SK-N-SH (cell line): ENCODE measurements at regions not wholly inside any gene's neighbourhood (a gene's known extent, or its start where the extent isn't known, plus 50 kb on each side); places are given as distances from the start of the nearest gene placed in this dataset.

Experiments
- CTCF ChIA-PET: fragments of 300-600, 350-600 bp; formaldehyde crosslinking; extraction: SDS; loops from one replicate; lab custom pipeline; 2021; lab: Yijun Ruan, JAX
- POLR2A ChIA-PET: fragments of 350-600 bp; sonication (Branson Sonifier 250); formaldehyde crosslinking; extraction: SDS; loops from one replicate; lab custom pipeline; 2020; ENCODE audit warnings: antibody characterized with exemption, inconsistent platforms; lab: Yijun Ruan, JAX
- DNase-seq: peaks from one replicate; pipeline ENCODE4 v3.0.0; 2012
- H2AFZ ChIP-seq: fragments of 200-600 bp; sonication (generic); 2 replicates; pipeline ENCODE4 v1.8.1; 2016; ENCODE audit warnings: antibody characterized with exemption, mild to moderate bottlenecking, low read depth
- H3F3A ChIP-seq: fragments of 200-600 bp; sonication (generic); replicated peaks from 2 replicates; pipeline ENCODE3; 2016; ENCODE audit warnings: antibody characterized with exemption, mild to moderate bottlenecking; ENCODE audit not compliant: insufficient read depth
- H3K27ac ChIP-seq, 2 experiments: fragments of 200-500 bp in 1 of 2; fragments of 200-600 bp in 1 of 2; sonication (Bioruptor generic) in 1 of 2; sonication (generic), shearing (Covaris generic) in 1 of 2; 2 replicates each; pipeline versions ENCODE4 v1.5.1 to v1.6.1; 2014 to 2016; ENCODE audit warnings: low read depth in 2 of 2, inconsistent platforms in 1 of 2, low read length in 1 of 2, mild to moderate bottlenecking in 1 of 2, mixed read lengths in 1 of 2
- H3K27me3 ChIP-seq: fragments of 200-600 bp; sonication (generic), shearing (Covaris generic); 2 replicates; pipeline ENCODE4 v1.6.1; 2016; ENCODE audit warnings: mixed run types; ENCODE audit not compliant: insufficient read depth
- H3K36me3 ChIP-seq, 2 experiments: fragments of 200-500 bp in 1 of 2; fragments of 200-600 bp in 1 of 2; sonication (Bioruptor generic) in 1 of 2; sonication (generic) in 1 of 2; replicated peaks in 1 of 2; 2 replicates each; pipeline versions ENCODE3 to v1.5.1; 2014 to 2016; ENCODE audit warnings: low read length in 1 of 2, mild to moderate bottlenecking in 1 of 2; ENCODE audit not compliant: insufficient read depth in 2 of 2, control insufficient read depth in 1 of 2
- H3K4me1 ChIP-seq, 2 experiments: fragments of 200-500 bp in 1 of 2; fragments of 200-600 bp in 1 of 2; sonication (Bioruptor generic) in 1 of 2; sonication (generic), shearing (Covaris generic) in 1 of 2; 2 replicates each; pipeline versions ENCODE4 v1.5.1 to v1.6.1; 2014 to 2016; ENCODE audit warnings: low read depth in 1 of 2, low read length in 1 of 2, mixed run types in 1 of 2; ENCODE audit not compliant: insufficient read depth in 2 of 2, control insufficient read depth in 1 of 2
- H3K4me2 ChIP-seq: fragments of 200-600 bp; sonication (generic), shearing (Covaris generic); 2 replicates; pipeline ENCODE4 v1.6.1; 2017; ENCODE audit warnings: mixed run types
- H3K4me3 ChIP-seq, 2 experiments: fragments of 200-500 bp in 1 of 2; fragments of 200-600 bp in 1 of 2; sonication (Bioruptor generic) in 1 of 2; sonication (generic), shearing (Covaris generic) in 1 of 2; 2 replicates each; pipeline versions ENCODE4 v1.5.1 to v1.8.1; 2014 to 2016; ENCODE audit warnings: low read depth in 2 of 2, inconsistent platforms in 1 of 2, low read length in 1 of 2, mild to moderate bottlenecking in 1 of 2, mixed read lengths in 1 of 2, moderate library complexity in 1 of 2
- H3K79me2 ChIP-seq: fragments of 200-600 bp; sonication (generic); 2 replicates; pipeline ENCODE4 v1.8.1; 2017; ENCODE audit warnings: mild to moderate bottlenecking; ENCODE audit not compliant: insufficient read depth
- H3K9ac ChIP-seq: fragments of 200-600 bp; sonication (generic); 2 replicates; pipeline ENCODE4 v1.6.1; 2017; ENCODE audit warnings: mixed run types
- H3K9me2 ChIP-seq: fragments of 200-600 bp; sonication (generic); 2 replicates; pipeline ENCODE4 v1.6.1; 2017; ENCODE audit warnings: mixed run types
- H3K9me3 ChIP-seq: fragments of 200-600 bp; sonication (generic); 2 replicates; pipeline ENCODE4 v1.6.1; 2017; ENCODE audit warnings: mixed run types, mild to moderate bottlenecking, moderate library complexity
- H4K20me1 ChIP-seq: fragments of 200-600 bp; sonication (generic); 2 replicates; pipeline ENCODE4 v1.6.1; 2017; ENCODE audit warnings: mild to moderate bottlenecking, mixed run types; ENCODE audit not compliant: insufficient read depth
- EP300 ChIP-seq, 2 experiments: IDR thresholded peaks; 2 replicates each; pipeline versions ENCODE4 v1.4.0 to v1.6.1; 2012; ENCODE audit warnings: borderline replicate concordance in 1 of 2, low read depth in 1 of 2, low read length in 1 of 2
- EZH2phosphoT487 ChIP-seq: fragments of 200-600 bp; sonication (generic); IDR thresholded peaks from 2 replicates; pipeline ENCODE4 v1.6.1; 2017; ENCODE audit warnings: low read depth, mixed run types, mild to moderate bottlenecking, antibody characterized with exemption, moderate library complexity, borderline replicate concordance
- NFIC ChIP-seq: IDR thresholded peaks from 2 replicates; pipeline ENCODE4 v1.4.0; 2012; ENCODE audit warnings: borderline replicate concordance
- WGBS: methylation state at CpG from one replicate; pipeline ENCODE4 v1.1.6; 2017; ENCODE audit warnings: low lambda C conversion rate; 5-methylcytosine and 5-hydroxymethylcytosine counted together
- TF ChIP-seq, protein P1 (sequence below): fragments of 150-350 bp; IDR thresholded peaks from 2 replicates; pipeline ENCODE4 v1.6.1; 2016; ENCODE audit warnings: mild to moderate bottlenecking, low read depth, low read length

DNA sequence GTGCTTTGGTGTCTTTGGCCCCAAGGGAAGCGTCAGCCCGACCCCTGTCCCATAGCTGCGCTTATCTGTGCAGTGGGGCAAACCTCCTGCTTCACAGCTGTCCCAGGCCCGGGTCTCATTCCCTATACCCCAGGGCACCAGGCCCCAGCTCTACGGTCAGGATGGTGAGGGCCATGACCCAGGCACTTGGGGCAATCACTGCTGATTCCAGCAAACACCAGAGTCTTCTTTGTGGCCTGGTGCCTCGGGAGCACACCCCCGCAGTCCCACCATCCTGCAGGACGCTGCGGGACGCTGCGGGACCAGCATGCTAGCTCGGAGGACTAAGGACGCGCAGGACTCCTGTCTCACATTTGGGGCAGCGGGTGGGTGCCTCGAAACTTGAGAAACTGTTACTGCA lies 116.9 kb upstream of the HDAC4 start:
- CTCF ChIA-PET = no interaction called here
- 54% methylated on average over 12 of the region's 16 CpGs for WGBS
- TF ChIP-seq, protein P1, sequence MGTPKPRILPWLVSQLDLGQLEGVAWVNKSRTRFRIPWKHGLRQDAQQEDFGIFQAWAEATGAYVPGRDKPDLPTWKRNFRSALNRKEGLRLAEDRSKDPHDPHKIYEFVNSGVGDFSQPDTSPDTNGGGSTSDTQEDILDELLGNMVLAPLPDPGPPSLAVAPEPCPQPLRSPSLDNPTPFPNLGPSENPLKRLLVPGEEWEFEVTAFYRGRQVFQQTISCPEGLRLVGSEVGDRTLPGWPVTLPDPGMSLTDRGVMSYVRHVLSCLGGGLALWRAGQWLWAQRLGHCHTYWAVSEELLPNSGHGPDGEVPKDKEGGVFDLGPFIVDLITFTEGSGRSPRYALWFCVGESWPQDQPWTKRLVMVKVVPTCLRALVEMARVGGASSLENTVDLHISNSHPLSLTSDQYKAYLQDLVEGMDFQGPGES = no peak
- TF ChIP-seq, all 33 proteins: peak for 0
- POLR2A ChIA-PET = no interaction called here
- Histone ChIP-seq H3K4me1 (peaks cover 0 to 8% of the 10 kb centered on the region in 2 experiments; a peak in 1 of 4 replicates), H3K79me2 (no peaks in the 10 kb centered on the region), H3K9ac (no peak overlapping the region), H3K4me3 (no peak overlapping the region), H3F3A (no peaks in the 10 kb centered on the region), H3K27me3 (no peaks in the 10 kb centered on the region), H3K27ac (no peak overlapping the region), H3K9me3 (no peaks in the 10 kb centered on the region), H3K4me2 (no peak overlapping the region), H4K20me1 (no peaks in the 10 kb centered on the region), H3K9me2 (no peaks in the 10 kb centered on the region), H2AFZ (no peak overlapping the region), H3K36me3 (no peaks in the 10 kb centered on the region)
- DNase-seq = no peak

DNA sequence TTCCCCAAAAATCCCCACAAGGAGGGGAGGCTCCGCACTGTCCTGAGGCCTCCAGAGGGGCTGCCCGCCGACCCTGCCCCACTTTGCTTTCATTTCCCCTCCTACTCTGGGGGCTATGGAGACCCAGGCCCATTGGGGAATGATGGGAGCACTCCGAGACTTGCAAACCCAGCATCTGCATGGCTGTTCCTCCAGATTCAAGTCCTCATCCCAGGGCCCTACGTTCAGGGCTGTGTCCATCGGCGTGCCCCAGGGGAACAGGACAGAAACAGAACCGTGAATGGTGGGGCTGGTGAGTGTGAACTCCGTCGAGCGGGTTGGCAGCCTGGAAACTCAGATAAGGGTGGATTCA lies 116.1 kb upstream of the HDAC4 start:
- Histone ChIP-seq H4K20me1 (no peaks in the 10 kb centered on the region), H3F3A (no peaks in the 10 kb centered on the region), H3K9me2 (no peaks in the 10 kb centered on the region), H3K9me3 (no peaks in the 10 kb centered on the region), H3K79me2 (no peaks in the 10 kb centered on the region), H3K4me3 (no peak overlapping the region), H3K9ac (no peak overlapping the region), H3K36me3 (no peaks in the 10 kb centered on the region), H2AFZ (no peak overlapping the region), H3K4me1 (peaks cover 0 to 8% of the 10 kb centered on the region in 2 experiments; a peak in 1 of 4 replicates), H3K27me3 (no peaks in the 10 kb centered on the region), H3K4me2 (no peak overlapping the region), H3K27ac (no peak overlapping the region)
- TF ChIP-seq EZH2phosphoT487 (no peak), EP300 (IDR thresholded peaks at IDR 0.05; ENCODE audit: borderline replicate concordance in 1 of 2, low read depth in 1 of 2, low read length in 1 of 2) (no peak)
- ChIA-PET CTCF (no interaction called here), POLR2A (no interaction called here)
- no peak for DNase-seq
- WGBS = 44% methylated on average over 9 of the region's 11 CpGs

DNA sequence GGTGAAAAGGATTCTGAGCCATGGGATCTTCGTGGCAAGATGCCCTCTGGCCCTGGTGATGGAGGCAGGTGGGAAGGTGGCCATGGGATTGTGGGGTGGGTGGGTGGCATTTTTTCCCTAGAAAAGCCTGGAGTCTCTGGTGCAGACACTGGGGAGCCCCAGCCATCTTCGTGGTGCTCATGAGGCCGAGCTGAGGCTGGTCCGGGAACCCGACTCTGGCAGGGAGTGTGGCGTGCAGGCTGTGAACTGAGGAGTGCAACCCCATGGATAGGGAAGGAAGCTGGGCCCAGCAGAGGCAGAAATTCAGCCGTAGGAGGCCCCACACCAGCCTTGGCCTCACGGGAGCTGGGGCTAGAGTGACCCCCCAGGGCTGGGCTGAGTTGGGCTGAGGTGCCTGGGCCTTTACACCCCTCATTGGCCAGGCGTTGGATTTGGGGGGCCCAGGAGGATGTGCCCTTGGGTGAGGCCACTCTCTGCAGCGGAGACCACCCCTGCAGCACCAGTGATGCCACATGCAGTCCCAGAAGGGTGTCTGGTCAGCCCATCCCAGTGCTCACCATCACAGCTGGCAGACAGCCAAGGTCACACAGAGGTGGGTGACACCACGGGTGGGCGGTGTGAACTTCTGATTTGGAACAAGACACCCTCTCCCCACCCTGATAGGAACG lies 115.6 kb upstream of the HDAC4 start:
- no peak overlapping the region for H3K27ac ChIP-seq
- no peak overlapping the region for H3K9ac ChIP-seq
- CTCF ChIA-PET = no interaction called here
- WGBS = 38% methylated on average over 9 of the region's 13 CpGs
- DNase-seq = no peak
- no peak overlapping the region for H3K4me3 ChIP-seq
- POLR2A ChIA-PET = no interaction called here
- H3K9me3 ChIP-seq = no peaks in the 10 kb centered on the region
- no peaks in the 10 kb centered on the region for H3K27me3 ChIP-seq
- H2AFZ ChIP-seq = no peak overlapping the region
- peaks cover 0 to 8% of the 10 kb centered on the region in 2 experiments; a peak in 1 of 4 replicates for H3K4me1 ChIP-seq
- H3K79me2 ChIP-seq = no peaks in the 10 kb centered on the region
- no peak for TF ChIP-seq NFIC
- H3F3A ChIP-seq = no peaks in the 10 kb centered on the region
- H3K9me2 ChIP-seq = no peaks in the 10 kb centered on the region
- H4K20me1 ChIP-seq = no peaks in the 10 kb centered on the region
- no peaks in the 10 kb centered on the region for H3K36me3 ChIP-seq
- H3K4me2 ChIP-seq = no peak overlapping the region
